ENCODE measurements at regions not wholly inside any gene's neighbourhood (a gene's known extent, or its start where the extent isn't known, plus 50 kb on each side); places are given as distances from the start of the nearest gene placed in this dataset.

DNA sequence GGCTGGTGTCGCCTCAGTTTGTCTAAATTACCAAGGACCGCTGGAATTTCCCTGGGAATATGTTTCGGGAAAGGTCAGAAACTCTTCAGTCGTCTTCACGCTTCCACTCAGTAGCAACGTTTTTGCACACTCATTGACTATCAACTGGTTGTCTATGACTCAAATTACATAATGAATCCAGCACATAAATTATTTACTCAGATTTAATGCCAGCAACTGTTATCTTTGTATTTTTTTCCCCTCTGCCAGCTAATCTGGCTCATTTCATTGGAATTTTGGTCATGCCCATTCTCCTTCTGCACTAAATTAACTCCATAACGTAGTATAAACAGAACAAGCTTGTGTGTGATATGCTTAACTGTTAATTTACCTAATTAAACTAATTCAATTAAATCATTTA is 372.7 kb upstream of the ZFHX3 start:
- no peak for TF ChIP-seq CTCF (IDR thresholded peaks at IDR 0.05)
- TF ChIP-seq POLR2A (IDR thresholded peaks at IDR 0.05), result no peak
- intact Hi-C loops (cut with DNase I), result no loop called here
- H3K9me3 ChIP-seq, result no peaks in the 10 kb centered on the region
- H3K4me1 ChIP-seq, result no peaks in the 10 kb centered on the region
- no peaks in the 10 kb centered on the region for H3K36me3 ChIP-seq
- no peak for ATAC-seq
- peaks cover 0 to 5% (median 0%) of the 10 kb centered on the region in 9 donors for H3K27me3 ChIP-seq
- no peak overlapping the region for H3K4me3 ChIP-seq
- WGBS, 4 donors, result 73 to 81% (median 78%) methylated on average over 7 of the region's 7 CpGs
- DNase-seq, result no peak
- no peak overlapping the region for H3K27ac ChIP-seq

DNA sequence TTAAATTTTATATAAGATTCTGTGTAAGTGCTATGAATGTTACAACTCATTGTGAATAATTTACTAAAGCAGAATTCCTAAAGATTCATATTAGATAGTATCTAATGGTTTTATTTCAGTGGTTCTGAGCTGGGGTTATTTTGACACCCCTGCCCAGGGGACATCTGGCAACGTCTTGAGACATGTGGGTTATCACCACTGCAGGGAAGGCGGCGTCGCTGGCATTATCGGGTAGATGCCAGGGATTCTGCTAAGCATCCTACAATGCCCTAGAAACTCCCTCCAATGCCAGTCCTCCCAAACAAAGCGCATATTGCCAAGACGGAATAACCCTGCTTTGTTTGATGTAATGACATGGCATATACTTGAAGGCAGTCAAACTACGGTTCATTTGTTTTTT is 372.3 kb upstream of the ZFHX3 start:
- no peak overlapping the region for H3K27ac ChIP-seq
- ATAC-seq, result no peak
- no peaks in the 10 kb centered on the region for H3K9me3 ChIP-seq
- no peaks in the 10 kb centered on the region for H3K4me1 ChIP-seq
- H3K4me3 ChIP-seq, result no peak overlapping the region
- WGBS, 4 donors, result 79 to 85% (median 82%) methylated on average over 8 of the region's 8 CpGs
- H3K27me3 ChIP-seq, result peaks cover 0 to 5% (median 0%) of the 10 kb centered on the region in 9 donors
- no peaks in the 10 kb centered on the region for H3K36me3 ChIP-seq
- no peak for DNase-seq
- TF ChIP-seq CTCF (IDR thresholded peaks at IDR 0.05) (no peak), POLR2A (IDR thresholded peaks at IDR 0.05) (no peak)
- intact Hi-C loops (cut with DNase I), result no loop called here

DNA sequence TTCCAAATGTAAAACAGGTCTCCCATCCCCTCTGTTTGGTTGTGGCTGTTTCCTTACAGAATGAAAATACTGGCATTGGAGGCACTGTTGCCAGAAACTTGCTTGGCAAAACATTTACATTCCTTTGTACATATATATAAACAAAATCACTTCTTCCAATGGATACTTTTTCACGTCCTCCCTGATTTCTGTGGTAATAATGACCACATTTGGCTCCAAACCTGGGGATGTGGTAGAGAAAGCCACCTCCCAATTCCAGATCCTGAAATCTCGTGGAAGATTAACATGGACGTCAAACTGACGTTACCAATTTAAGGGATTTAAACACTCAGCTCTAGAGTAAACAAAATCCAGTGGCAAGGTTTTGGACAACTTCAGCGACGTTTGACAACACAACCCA is 370.8 kb upstream of the ZFHX3 start:
- peaks cover 0 to 5% (median 0%) of the 10 kb centered on the region in 9 donors for H3K27me3 ChIP-seq
- H3K4me1 ChIP-seq, result no peaks in the 10 kb centered on the region
- H3K4me3 ChIP-seq, result no peak overlapping the region
- H3K9me3 ChIP-seq, result no peaks in the 10 kb centered on the region
- H3K36me3 ChIP-seq, result no peaks in the 10 kb centered on the region
- DNase-seq (no peak), ATAC-seq (no peak)
- intact Hi-C loops (cut with DNase I), result no loop called here
- no peak for TF ChIP-seq CTCF (IDR thresholded peaks at IDR 0.05)
- no peak for TF ChIP-seq POLR2A (IDR thresholded peaks at IDR 0.05)
- WGBS, 4 donors, result 62 to 79% (median 70%) methylated on average over 6 of the region's 6 CpGs
- H3K27ac ChIP-seq, result no peak overlapping the region

- no peaks in the 10 kb centered on the region for H3K9me3 ChIP-seq
- no peaks in the 10 kb centered on the region for H3K4me1 ChIP-seq
- no peak for TF ChIP-seq POLR2A (IDR thresholded peaks at IDR 0.05)
- TF ChIP-seq CTCF (IDR thresholded peaks at IDR 0.05), result no peak
- WGBS, 4 donors, result 81 to 84% (median 84%) methylated on average over 8 of the region's 8 CpGs
- DNase-seq (no peak), ATAC-seq (no peak)
- H3K27me3 ChIP-seq, result peaks cover 0 to 5% (median 0%) of the 10 kb centered on the region in 9 donors
- intact Hi-C loops (cut with DNase I), result no loop called here
- H3K36me3 ChIP-seq, result no peaks in the 10 kb centered on the region
- H3K27ac ChIP-seq, result no peak overlapping the region
- no peak overlapping the region for H3K4me3 ChIP-seq
Measured at GRCh38 chr16:73418051-73418450, 370.1 kb upstream of the ZFHX3 start.
